GM12878 (cell line): ENCODE measurements at regions not wholly inside any gene's neighbourhood (a gene's known extent, or its start where the extent isn't known, plus 50 kb on each side); places are given as distances from the start of the nearest gene placed in this dataset.

ENCODE experiments used
- ATAC-seq: fragments of 200-7000 bp; cut with Tn5 transposase; 3 replicates; pipeline ENCODE4 v1.9.1; 2020; ENCODE audit warnings: mild to moderate bottlenecking, moderate library complexity
- BruUV-seq: library from RNA; stranded (reverse); fragments of 400-500 nt; replicated peaks from 2 replicates; lab custom pipeline; 2021; lab: Mats Ljungman, UMichigan
- CTCF ChIA-PET: fragments of 300-600 bp; sonication (Branson Sonifier 250); formaldehyde crosslinking; extraction: SDS; loops from one replicate; lab custom pipeline; 2021; ENCODE audit warnings: inconsistent platforms; lab: Yijun Ruan, JAX
- POLR2A ChIA-PET: fragments of 350-600 bp; formaldehyde crosslinking; extraction: SDS; loops from one replicate; lab custom pipeline; 2021; ENCODE audit warnings: inconsistent platforms; lab: Charles Lee
- RAD21 ChIA-PET: fragments of 300-600 bp; sonication (Branson Sonifier 250); formaldehyde crosslinking; loops from one replicate; lab custom pipeline; 2023; ENCODE audit warnings: antibody characterized with exemption; ENCODE audit not compliant: unreplicated experiment; lab: Charles Lee
- SMC1A ChIA-PET: fragments of 300-600 bp; sonication (Branson Sonifier 250); formaldehyde crosslinking; loops from one replicate; lab custom pipeline; 2023; ENCODE audit not compliant: unreplicated experiment, uncharacterized antibody; lab: Charles Lee
- DNase-seq: peaks from one replicate; pipeline ENCODE4 v3.0.0-alpha.2; 2011; ENCODE audit warnings: low read depth, low spot score
- FAIRE-seq: peaks from 3 replicates; lab custom pipeline; 2011; peaks lifted over from hg19 to GRCh38; lab: Jason Lieb, UNC
- H2AFZ ChIP-seq: 2 replicates; pipeline ENCODE4 v1.6.0; 2011; ENCODE audit warnings: low read depth, low read length, control low read depth; ENCODE audit not compliant: control insufficient read depth
- H3K27ac ChIP-seq: 2 replicates; pipeline ENCODE4 v1.5.1; 2011; ENCODE audit warnings: control low read depth; ENCODE audit not compliant: control insufficient read depth, insufficient read depth
- H3K27me3 ChIP-seq, 2 experiments: replicated peaks in 1 of 2; 2 replicates each; pipeline versions ENCODE4 v1.6.0 to v1.6.1; 2011; ENCODE audit warnings: low read length in 1 of 2; ENCODE audit not compliant: control insufficient read depth in 2 of 2, insufficient read depth in 2 of 2
- H3K36me3 ChIP-seq, 2 experiments: 2 replicates each; pipeline ENCODE4 v1.5.1; 2011; ENCODE audit warnings: low read length in 1 of 2; ENCODE audit not compliant: control insufficient read depth in 2 of 2, insufficient read depth in 2 of 2
- H3K4me1 ChIP-seq: 2 replicates; pipeline ENCODE4 v1.6.1; 2011; ENCODE audit warnings: mild to moderate bottlenecking, low read length, moderate library complexity, mixed read lengths; ENCODE audit not compliant: control insufficient read depth, insufficient read depth
- H3K4me2 ChIP-seq: 2 replicates; pipeline ENCODE4 v1.6.0; 2011; ENCODE audit warnings: control low read depth; ENCODE audit not compliant: control insufficient read depth, insufficient read depth
- H3K4me3 ChIP-seq: fragments of 200-600 bp; sonication (generic); 2 replicates; pipeline ENCODE4 v1.5.1; 2016
- H3K79me2 ChIP-seq: 2 replicates; pipeline ENCODE4 v1.6.0; 2011; ENCODE audit warnings: low read length; ENCODE audit not compliant: control insufficient read depth, insufficient read depth
- H3K9ac ChIP-seq: 2 replicates; pipeline ENCODE4 v1.8.0; 2011; ENCODE audit warnings: low read length, control low read depth, mixed read lengths; ENCODE audit not compliant: control insufficient read depth, insufficient read depth
- H3K9me3 ChIP-seq: replicated peaks from 3 replicates; pipeline ENCODE4 v1.5.1; 2011; ENCODE audit warnings: mild to moderate bottlenecking, low read length; ENCODE audit not compliant: control insufficient read depth, insufficient read depth
- H4K20me1 ChIP-seq: 2 replicates; pipeline ENCODE4 v1.6.0; 2011; ENCODE audit not compliant: control insufficient read depth, insufficient read depth
- ATF7 ChIP-seq: fragments of 450-650 bp; IDR thresholded peaks from 2 replicates; pipeline ENCODE4 v1.6.1; 2016; ENCODE audit warnings: low read depth, mild to moderate bottlenecking
- CEBPZ ChIP-seq: fragments of 150-350 bp; IDR thresholded peaks from 2 replicates; pipeline ENCODE4 v1.6.1; 2016; ENCODE audit warnings: low read depth, low read length
- E2F4 ChIP-seq: IDR thresholded peaks from 2 replicates; pipeline ENCODE4 v1.6.1; 2012; ENCODE audit warnings: low read depth, low read length, improper control_type of control experiment
- EP300 ChIP-seq, 2 experiments: fragments of 150-350 bp in 1 of 2; IDR thresholded peaks; 2 replicates each; pipeline ENCODE4 v1.6.1; 2011 to 2012; ENCODE audit warnings: low read depth in 2 of 2, low read length in 2 of 2, borderline replicate concordance in 1 of 2, improper control_type of control experiment in 1 of 2, inconsistent platforms in 1 of 2; ENCODE audit not compliant: control insufficient read depth in 1 of 2
- ETV6 ChIP-seq, 2 experiments: fragments of 450-650 bp in 1 of 2; IDR thresholded peaks in 1 of 2; conservative IDR thresholded peaks in 1 of 2; 2 replicates each; pipeline ENCODE4 v1.6.1; 2014; ENCODE audit warnings: antibody characterized with exemption in 1 of 2, borderline replicate concordance in 1 of 2, low read depth in 1 of 2, mild to moderate bottlenecking in 1 of 2, moderate library complexity in 1 of 2
- HDAC6 ChIP-seq: fragments of 200-600 bp; sonication (generic); IDR thresholded peaks from one replicate; pipeline ENCODE4 v1.8.0; 2017; ENCODE audit warnings: antibody characterized with exemption; ENCODE audit not compliant: unreplicated experiment
- IKZF1 ChIP-seq: fragments of 450-650 bp; conservative IDR thresholded peaks from 2 replicates; pipeline ENCODE4 v1.6.1; 2017; ENCODE audit warnings: antibody characterized with exemption, mild to moderate bottlenecking
- NFYA ChIP-seq: IDR thresholded peaks from 2 replicates; pipeline ENCODE4 v1.6.1; 2011; ENCODE audit warnings: low read depth, mild to moderate bottlenecking, low read length, improper control_type of control experiment, borderline replicate concordance
- PAX8 ChIP-seq: fragments of 450-650 bp; IDR thresholded peaks from 2 replicates; pipeline ENCODE4 v1.6.1; 2017; ENCODE audit warnings: mild to moderate bottlenecking, moderate library complexity
- PKNOX1 ChIP-seq: fragments of 450-650 bp; IDR thresholded peaks from 2 replicates; pipeline ENCODE4 v1.6.1; 2016; ENCODE audit warnings: mild to moderate bottlenecking
- RELB ChIP-seq: fragments of 450-650 bp; IDR thresholded peaks from 2 replicates; pipeline ENCODE4 v1.6.1; 2017; ENCODE audit warnings: low read depth, mild to moderate bottlenecking, moderate library complexity
- SMAD1 ChIP-seq: fragments of 450-650 bp; IDR thresholded peaks from 2 replicates; pipeline ENCODE4 v1.6.1; 2018; ENCODE audit warnings: mild to moderate bottlenecking, low read depth; ENCODE audit not compliant: partially characterized antibody
- SREBF2 ChIP-seq: IDR thresholded peaks from 2 replicates; pipeline ENCODE4 v1.6.1; 2012; ENCODE audit warnings: mild to moderate bottlenecking, low read length
- STAT1 ChIP-seq: fragments of 450-650 bp; conservative IDR thresholded peaks from 2 replicates; pipeline ENCODE4 v1.6.1; 2014; ENCODE audit warnings: antibody characterized with exemption, mild to moderate bottlenecking
- WRNIP1 ChIP-seq: IDR thresholded peaks from 2 replicates; pipeline ENCODE4 v1.6.1; 2011; ENCODE audit warnings: low read depth, low read length, improper control_type of control experiment, borderline replicate concordance
- ZNF24 ChIP-seq: fragments of 450-650 bp; IDR thresholded peaks from 2 replicates; pipeline ENCODE4 v1.6.1; 2017; ENCODE audit warnings: antibody characterized with exemption, mild to moderate bottlenecking
- WGBS: methylation state at CpG from one replicate; pipeline ENCODE4 v1.1.6; 2016; ENCODE audit warnings: low lambda C conversion rate; ENCODE audit not compliant: insufficient replicate concordance, insufficient coverage; ENCODE audit errors: missing lambda C conversion rate; 5-methylcytosine and 5-hydroxymethylcytosine counted together
- in situ Hi-C: fragments of 300-500 bp; cut with MboI; formaldehyde crosslinking; loops from 9 replicates; pipeline ENCODE4 v1.14.3; 2018; ENCODE audit warnings: mixed read lengths
- intact Hi-C: fragments of 100-400 bp; cut with micrococcal nuclease; formaldehyde crosslinking; loops from one replicate; pipeline ENCODE4 v1.14.2; 2022; ENCODE audit not compliant: unreplicated experiment

GRCh38 chr5:171668097-171668412 is 117.6 kb upstream of the SMIM23 start:
- H2AFZ ChIP-seq: no peak overlapping the region
- intact Hi-C loops: no loop called here

More at GRCh38 chr5:171668097-171668412, 117.6 kb upstream of the SMIM23 start:
- ChIA-PET RAD21 (no interaction called here), POLR2A (no interaction called here), SMC1A (no interaction called here), CTCF (no interaction called here)
- H3K27me3 ChIP-seq: no peaks in the 10 kb centered on the region; a peak in 1 of 4 replicates
- no peak for ATAC-seq
- H3K4me1 ChIP-seq: no peaks in the 10 kb centered on the region
- no peak overlapping the region for H3K27ac ChIP-seq
- in situ Hi-C loops: no loop called here
- H3K4me2 ChIP-seq: no peak overlapping the region
- TF ChIP-seq IKZF1 (no peak), E2F4 (no peak), SMAD1 (no peak), SREBF2 (no peak), NFYA (no peak), ATF7 (no peak), CEBPZ (no peak), EP300 (IDR thresholded peaks at IDR 0.05; ENCODE audit: borderline replicate concordance in 1 of 2, control insufficient read depth in 1 of 2, low read depth in 2 of 2, low read length in 2 of 2) (no peak), PAX8 (no peak), ZNF24 (no peak), STAT1 (no peak), RELB (no peak), WRNIP1 (no peak), HDAC6 (no peak), ETV6 (conservative IDR thresholded peaks at IDR 0.05 in 1 of 2, IDR thresholded peaks at IDR 0.05 in 1 of 2; ENCODE audit: borderline replicate concordance in 1 of 2, low read depth in 1 of 2) (no peak), PKNOX1 (no peak)
- H3K9me3 ChIP-seq: no peaks in the 10 kb centered on the region
- DNase-seq: no peak
- no peaks in the 10 kb centered on the region for H3K36me3 ChIP-seq
- BruUV-seq: no TSS peak
- no peaks in the 10 kb centered on the region for H3K79me2 ChIP-seq
- FAIRE-seq: no peak
- no peaks in the 10 kb centered on the region for H4K20me1 ChIP-seq
- H3K4me3 ChIP-seq: no peak overlapping the region
- 73% methylated on average over 17 of the region's 17 CpGs for WGBS
- H3K9ac ChIP-seq: no peak overlapping the region
